Neural cell (in vitro differentiated cells): ENCODE measurements at regions not wholly inside any gene's neighbourhood (a gene's known extent, or its start where the extent isn't known, plus 50 kb on each side); places are given as distances from the start of the nearest gene placed in this dataset.

Experiments used
- H2AFZ ChIP-seq: fragments of 200-600, 300-800 bp; sonication (generic), shearing (Covaris generic); 2 replicates; pipeline ENCODE4 v1.6.0; 2014; ENCODE audit warnings: low read depth, mild to moderate bottlenecking, antibody characterized with exemption, low read length, moderate library complexity
- H3F3A ChIP-seq: fragments of 200-600 bp; shearing (Covaris generic); 2 replicates; pipeline ENCODE4 v1.6.1; 2016; ENCODE audit warnings: mild to moderate bottlenecking, moderate library complexity, mixed read lengths, antibody characterized with exemption, low read length; ENCODE audit not compliant: insufficient read depth, poor library complexity, severe bottlenecking
- H3K27ac ChIP-seq: fragments of 200-600, 300-800 bp; sonication (generic), shearing (Covaris generic); 2 replicates; pipeline ENCODE4 v1.5.1; 2014; ENCODE audit warnings: mild to moderate bottlenecking, low read length, moderate library complexity
- H3K27me3 ChIP-seq: fragments of 300-800, 200-600 bp; sonication (generic), shearing (Covaris generic); 2 replicates; pipeline ENCODE4 v1.6.0; 2014; ENCODE audit warnings: mild to moderate bottlenecking, low read depth, low read length, moderate library complexity; ENCODE audit not compliant: insufficient read depth
- H3K36me3 ChIP-seq: fragments of 300-800, 200-600 bp; sonication (generic), shearing (Covaris generic); 2 replicates; pipeline ENCODE4 v1.5.1; 2014; ENCODE audit warnings: mild to moderate bottlenecking, antibody characterized with exemption, low read length, moderate library complexity; ENCODE audit not compliant: insufficient read depth
- H3K4me2 ChIP-seq: fragments of 300-800, 200-600 bp; sonication (generic), shearing (Covaris generic); 2 replicates; pipeline ENCODE4 v1.6.0; 2014; ENCODE audit warnings: mild to moderate bottlenecking, low read length
- H3K4me3 ChIP-seq: fragments of 300-800, 200-600 bp; sonication (generic), shearing (Covaris generic); 2 replicates; pipeline ENCODE4 v1.5.1; 2014; ENCODE audit warnings: mild to moderate bottlenecking, low read length, moderate library complexity
- H3K79me2 ChIP-seq: fragments of 200-600 bp; shearing (Covaris generic); replicated peaks from 2 replicates; pipeline ENCODE4 v1.6.0; 2014; ENCODE audit warnings: mild to moderate bottlenecking, low read length, moderate library complexity; ENCODE audit not compliant: insufficient read depth
- H3K9ac ChIP-seq: fragments of 300-800, 200-600 bp; sonication (generic), shearing (Covaris generic); 2 replicates; pipeline ENCODE4 v1.6.1; 2016; ENCODE audit warnings: mild to moderate bottlenecking, low read length, mixed read lengths
- H3K9me2 ChIP-seq: fragments of 200-600 bp; shearing (Covaris generic); 2 replicates; pipeline ENCODE4 v1.6.1; 2016; ENCODE audit warnings: mild to moderate bottlenecking, low read length, mixed read lengths; ENCODE audit not compliant: insufficient read depth
- H3K9me3 ChIP-seq: fragments of 200-600, 300-800 bp; sonication (generic), shearing (Covaris generic); 2 replicates; pipeline ENCODE4 v1.6.1; 2016; ENCODE audit warnings: mild to moderate bottlenecking, mixed run types, low read length, moderate library complexity, mixed read lengths
- H4K20me1 ChIP-seq: fragments of 200-600 bp; shearing (Covaris generic); 2 replicates; pipeline ENCODE4 v1.6.1; 2016; ENCODE audit warnings: mild to moderate bottlenecking, mixed run types; ENCODE audit not compliant: insufficient read depth
- EP300 ChIP-seq: fragments of 450-650 bp; conservative IDR thresholded peaks from 2 replicates; pipeline ENCODE4 v1.6.1; 2014; ENCODE audit warnings: antibody characterized with exemption, mild to moderate bottlenecking, moderate library complexity; ENCODE audit not compliant: poor library complexity, severe bottlenecking
- EZH2 ChIP-seq: fragments of 200-600, 300-800 bp; shearing (Covaris generic), sonication (generic); IDR thresholded peaks from 2 replicates; pipeline ENCODE4 v1.6.1; 2014; ENCODE audit warnings: antibody characterized with exemption, low read length, borderline replicate concordance, mild to moderate bottlenecking; ENCODE audit not compliant: insufficient read depth, poor library complexity, severe bottlenecking
- MXI1 ChIP-seq: fragments of 450-650 bp; conservative IDR thresholded peaks from 2 replicates; pipeline ENCODE4 v1.6.1; 2014; ENCODE audit warnings: antibody characterized with exemption, mild to moderate bottlenecking; ENCODE audit not compliant: poor library complexity, severe bottlenecking
- POLR2AphosphoS5 ChIP-seq: IDR thresholded peaks from 2 replicates; pipeline ENCODE4 v1.6.1; 2012
- RAD21 ChIP-seq: fragments of 450-650 bp; conservative IDR thresholded peaks from 2 replicates; pipeline ENCODE4 v1.6.1; 2014; ENCODE audit warnings: antibody characterized with exemption, mild to moderate bottlenecking, moderate library complexity
- SMC3 ChIP-seq: fragments of 450-650 bp; conservative IDR thresholded peaks from 2 replicates; pipeline ENCODE4 v1.6.1; 2014; ENCODE audit warnings: antibody characterized with exemption, mild to moderate bottlenecking, moderate library complexity; ENCODE audit not compliant: poor library complexity
- TAF1 ChIP-seq: IDR thresholded peaks from 2 replicates; pipeline ENCODE4 v1.6.1; 2012; ENCODE audit warnings: low read depth
- TF ChIP-seq, protein P1 (sequence below): fragments of 450-650 bp; IDR thresholded peaks from 2 replicates; pipeline ENCODE4 v1.5.1; 2014; ENCODE audit warnings: antibody characterized with exemption, mild to moderate bottlenecking, moderate library complexity; ENCODE audit not compliant: poor library complexity, severe bottlenecking
- TF ChIP-seq, protein P2 (sequence below): IDR thresholded peaks from 2 replicates; pipeline ENCODE4 v1.6.1; 2012; ENCODE audit warnings: borderline replicate concordance

DNA sequence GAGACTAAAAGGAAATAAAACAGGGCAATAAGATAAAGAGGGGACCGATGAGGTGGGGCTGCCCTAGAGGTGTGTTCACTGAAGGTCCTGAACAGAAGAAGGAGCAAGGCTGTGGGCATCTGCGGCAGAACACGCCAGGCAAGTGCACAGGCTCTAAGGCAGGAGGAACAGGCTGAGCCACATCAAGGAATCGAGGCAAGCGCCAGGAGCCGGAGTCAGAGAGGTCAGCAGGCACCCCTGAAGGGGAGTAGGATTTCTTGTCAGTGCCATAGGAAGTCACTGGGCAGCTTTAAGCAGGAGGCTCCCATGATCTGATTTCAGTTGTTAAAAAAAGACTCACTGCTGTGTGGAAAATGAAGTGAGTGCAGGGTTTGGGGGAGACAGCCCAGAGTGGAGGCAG, 186.5 kb downstream of the KATNIP start:
- no peaks in the 10 kb centered on the region for H4K20me1 ChIP-seq
- no peaks in the 10 kb centered on the region for H3K9me3 ChIP-seq
- no peak overlapping the region for H3K9ac ChIP-seq
- H3K79me2 ChIP-seq, result no peaks in the 10 kb centered on the region
- no peak for TF ChIP-seq MXI1
- no peak for TF ChIP-seq EP300
- TF ChIP-seq SMC3, result no peak
- TF ChIP-seq RAD21, result no peak
- TF ChIP-seq TAF1, result no peak
- TF ChIP-seq, protein P1, sequence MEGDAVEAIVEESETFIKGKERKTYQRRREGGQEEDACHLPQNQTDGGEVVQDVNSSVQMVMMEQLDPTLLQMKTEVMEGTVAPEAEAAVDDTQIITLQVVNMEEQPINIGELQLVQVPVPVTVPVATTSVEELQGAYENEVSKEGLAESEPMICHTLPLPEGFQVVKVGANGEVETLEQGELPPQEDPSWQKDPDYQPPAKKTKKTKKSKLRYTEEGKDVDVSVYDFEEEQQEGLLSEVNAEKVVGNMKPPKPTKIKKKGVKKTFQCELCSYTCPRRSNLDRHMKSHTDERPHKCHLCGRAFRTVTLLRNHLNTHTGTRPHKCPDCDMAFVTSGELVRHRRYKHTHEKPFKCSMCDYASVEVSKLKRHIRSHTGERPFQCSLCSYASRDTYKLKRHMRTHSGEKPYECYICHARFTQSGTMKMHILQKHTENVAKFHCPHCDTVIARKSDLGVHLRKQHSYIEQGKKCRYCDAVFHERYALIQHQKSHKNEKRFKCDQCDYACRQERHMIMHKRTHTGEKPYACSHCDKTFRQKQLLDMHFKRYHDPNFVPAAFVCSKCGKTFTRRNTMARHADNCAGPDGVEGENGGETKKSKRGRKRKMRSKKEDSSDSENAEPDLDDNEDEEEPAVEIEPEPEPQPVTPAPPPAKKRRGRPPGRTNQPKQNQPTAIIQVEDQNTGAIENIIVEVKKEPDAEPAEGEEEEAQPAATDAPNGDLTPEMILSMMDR, result no peak
- no peak for TF ChIP-seq POLR2AphosphoS5
- TF ChIP-seq, protein P2, sequence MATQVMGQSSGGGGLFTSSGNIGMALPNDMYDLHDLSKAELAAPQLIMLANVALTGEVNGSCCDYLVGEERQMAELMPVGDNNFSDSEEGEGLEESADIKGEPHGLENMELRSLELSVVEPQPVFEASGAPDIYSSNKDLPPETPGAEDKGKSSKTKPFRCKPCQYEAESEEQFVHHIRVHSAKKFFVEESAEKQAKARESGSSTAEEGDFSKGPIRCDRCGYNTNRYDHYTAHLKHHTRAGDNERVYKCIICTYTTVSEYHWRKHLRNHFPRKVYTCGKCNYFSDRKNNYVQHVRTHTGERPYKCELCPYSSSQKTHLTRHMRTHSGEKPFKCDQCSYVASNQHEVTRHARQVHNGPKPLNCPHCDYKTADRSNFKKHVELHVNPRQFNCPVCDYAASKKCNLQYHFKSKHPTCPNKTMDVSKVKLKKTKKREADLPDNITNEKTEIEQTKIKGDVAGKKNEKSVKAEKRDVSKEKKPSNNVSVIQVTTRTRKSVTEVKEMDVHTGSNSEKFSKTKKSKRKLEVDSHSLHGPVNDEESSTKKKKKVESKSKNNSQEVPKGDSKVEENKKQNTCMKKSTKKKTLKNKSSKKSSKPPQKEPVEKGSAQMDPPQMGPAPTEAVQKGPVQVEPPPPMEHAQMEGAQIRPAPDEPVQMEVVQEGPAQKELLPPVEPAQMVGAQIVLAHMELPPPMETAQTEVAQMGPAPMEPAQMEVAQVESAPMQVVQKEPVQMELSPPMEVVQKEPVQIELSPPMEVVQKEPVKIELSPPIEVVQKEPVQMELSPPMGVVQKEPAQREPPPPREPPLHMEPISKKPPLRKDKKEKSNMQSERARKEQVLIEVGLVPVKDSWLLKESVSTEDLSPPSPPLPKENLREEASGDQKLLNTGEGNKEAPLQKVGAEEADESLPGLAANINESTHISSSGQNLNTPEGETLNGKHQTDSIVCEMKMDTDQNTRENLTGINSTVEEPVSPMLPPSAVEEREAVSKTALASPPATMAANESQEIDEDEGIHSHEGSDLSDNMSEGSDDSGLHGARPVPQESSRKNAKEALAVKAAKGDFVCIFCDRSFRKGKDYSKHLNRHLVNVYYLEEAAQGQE, result no peak
- TF ChIP-seq EZH2, result no peak
- H3K27me3 ChIP-seq, result no peaks in the 10 kb centered on the region
- no peaks in the 10 kb centered on the region for H3K36me3 ChIP-seq
- no peaks in the 10 kb centered on the region for H3K9me2 ChIP-seq
- no peak overlapping the region for H3K4me3 ChIP-seq
- no peaks in the 10 kb centered on the region for H3F3A ChIP-seq
- H2AFZ ChIP-seq, result no peak overlapping the region
- no peak overlapping the region for H3K4me2 ChIP-seq
- no peak overlapping the region for H3K27ac ChIP-seq

DNA sequence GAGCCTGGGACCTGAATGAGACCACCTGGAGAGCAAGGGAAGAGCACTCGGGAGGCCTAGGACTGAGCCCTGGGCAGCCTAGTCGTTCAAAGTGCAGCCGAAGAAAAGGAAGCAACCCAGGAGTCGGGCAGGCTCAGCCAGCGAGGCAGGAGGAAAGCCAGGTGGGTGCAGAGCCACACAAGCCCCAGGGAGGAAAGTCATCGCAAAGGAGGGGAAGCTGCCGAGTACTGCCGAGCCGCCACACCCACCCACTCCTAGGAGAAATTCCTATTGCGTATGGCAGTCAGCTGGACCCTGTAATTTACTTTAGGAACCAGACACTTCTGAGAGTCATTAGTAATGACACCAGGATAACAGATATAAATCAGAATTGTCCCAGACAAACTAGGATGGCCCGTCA, 187.6 kb downstream of the KATNIP start:
- Histone ChIP-seq H3K36me3 (no peaks in the 10 kb centered on the region), H3K9ac (no peak overlapping the region), H3K27me3 (no peaks in the 10 kb centered on the region), H3F3A (no peaks in the 10 kb centered on the region), H3K4me3 (no peak overlapping the region), H4K20me1 (no peaks in the 10 kb centered on the region), H2AFZ (no peak overlapping the region), H3K4me2 (no peak overlapping the region), H3K9me3 (no peaks in the 10 kb centered on the region), H3K27ac (no peak overlapping the region), H3K79me2 (no peaks in the 10 kb centered on the region), H3K9me2 (no peaks in the 10 kb centered on the region)
- no peak for TF ChIP-seq EP300
- TF ChIP-seq, protein P2, result no peak
- no peak for TF ChIP-seq EZH2
- no peak for TF ChIP-seq SMC3
- TF ChIP-seq MXI1, result no peak
- TF ChIP-seq TAF1, result no peak
- TF ChIP-seq RAD21, result no peak
- TF ChIP-seq, protein P1, result no peak
- no peak for TF ChIP-seq POLR2AphosphoS5
